ENCODE measurements at regions not wholly inside any gene's neighbourhood (a gene's known extent, or its start where the extent isn't known, plus 50 kb on each side); places are given as distances from the start of the nearest gene placed in this dataset.
"Not testable (repeated sequence)": the region's sequence is repeated elsewhere in the genome, so short reads cannot be mapped to it uniquely, and the experiment has no call there.

GRCh38 chr22:47615051-47615450, 852.6 kb downstream of the TBC1D22A start:
- ChIA-PET CTCF (no interaction called here), POLR2A (no interaction called here)
- no peaks in the 10 kb centered on the region for H3K9me3 ChIP-seq (ENCODE audit: control insufficient read depth, insufficient read depth, low read depth, low read length)
- H3K27me3 ChIP-seq (ENCODE audit: control insufficient read depth, insufficient read depth, low read length) = no peaks in the 10 kb centered on the region
- ATAC-seq (no peak), DNase-seq (ENCODE audit: low read depth, low spot score) (no peak)
- no peak overlapping the region for H3K27ac ChIP-seq (ENCODE audit: low read length)
- no peak for TF ChIP-seq CTCF (IDR thresholded peaks at IDR 0.05)
- no peak for TF ChIP-seq POLR2AphosphoS5 (IDR thresholded peaks at IDR 0.05; ENCODE audit: low read depth, low read length)
- no peak for TF ChIP-seq TCF7L2 (IDR thresholded peaks at IDR 0.05; ENCODE audit: low read depth, low read length)
- no peak for TF ChIP-seq REST (IDR thresholded peaks at IDR 0.05; ENCODE audit: insufficient read depth in 1 of 2, low read depth in 2 of 2, low read length in 1 of 2)
- no peak for TF ChIP-seq SIN3A (IDR thresholded peaks at IDR 0.05; ENCODE audit: borderline replicate concordance, insufficient read depth, low read depth, low read length)
- H3K36me3 ChIP-seq (ENCODE audit: control insufficient read depth, insufficient read depth, low read length) = no peaks in the 10 kb centered on the region
- in situ Hi-C loops (cut with HindIII; ENCODE audit: low pct_unique_long_range_greater_than_20kb, low sequenced_read_pairs) (no loop called here), intact Hi-C loops (cut with micrococcal nuclease; ENCODE audit: unreplicated experiment) (no loop called here)
- no peak overlapping the region for H3K4me3 ChIP-seq (ENCODE audit: low read depth in 2 of 2, low read length in 2 of 2)
- H3K4me1 ChIP-seq (ENCODE audit: control insufficient read depth, insufficient read depth, low read length) = no peaks in the 10 kb centered on the region
- BruUV-seq (replicated peaks) = no TSS peak

GRCh38 chr22:47613606-47614350, 851.3 kb downstream of the TBC1D22A start:
- ChIA-PET POLR2A (no interaction called here), CTCF (no interaction called here)
- intact Hi-C loops (cut with micrococcal nuclease; ENCODE audit: unreplicated experiment) (no loop called here), in situ Hi-C loops (cut with HindIII; ENCODE audit: low pct_unique_long_range_greater_than_20kb, low sequenced_read_pairs) (no loop called here)
- Histone ChIP-seq H3K9me3 (ENCODE audit: control insufficient read depth, insufficient read depth, low read depth, low read length) (no peaks in the 10 kb centered on the region), H3K27ac (ENCODE audit: low read length) (no peak overlapping the region), H3K27me3 (ENCODE audit: control insufficient read depth, insufficient read depth, low read length) (no peaks in the 10 kb centered on the region), H3K36me3 (ENCODE audit: control insufficient read depth, insufficient read depth, low read length) (no peaks in the 10 kb centered on the region), H3K4me1 (ENCODE audit: control insufficient read depth, insufficient read depth, low read length) (no peaks in the 10 kb centered on the region), H3K4me3 (ENCODE audit: low read depth in 2 of 2, low read length in 2 of 2) (no peak overlapping the region)
- DNase-seq (ENCODE audit: low read depth, low spot score) (no peak), ATAC-seq (no peak)
- no peak for TF ChIP-seq REST (IDR thresholded peaks at IDR 0.05; ENCODE audit: insufficient read depth in 1 of 2, low read depth in 2 of 2, low read length in 1 of 2)
- no peak for TF ChIP-seq POLR2AphosphoS5 (IDR thresholded peaks at IDR 0.05; ENCODE audit: low read depth, low read length)
- no peak for TF ChIP-seq SIN3A (IDR thresholded peaks at IDR 0.05; ENCODE audit: borderline replicate concordance, insufficient read depth, low read depth, low read length)
- TF ChIP-seq TCF7L2 (IDR thresholded peaks at IDR 0.05; ENCODE audit: low read depth, low read length) = no peak
- TF ChIP-seq CTCF (IDR thresholded peaks at IDR 0.05) = no peak
- BruUV-seq (replicated peaks) = no TSS peak

DNA sequence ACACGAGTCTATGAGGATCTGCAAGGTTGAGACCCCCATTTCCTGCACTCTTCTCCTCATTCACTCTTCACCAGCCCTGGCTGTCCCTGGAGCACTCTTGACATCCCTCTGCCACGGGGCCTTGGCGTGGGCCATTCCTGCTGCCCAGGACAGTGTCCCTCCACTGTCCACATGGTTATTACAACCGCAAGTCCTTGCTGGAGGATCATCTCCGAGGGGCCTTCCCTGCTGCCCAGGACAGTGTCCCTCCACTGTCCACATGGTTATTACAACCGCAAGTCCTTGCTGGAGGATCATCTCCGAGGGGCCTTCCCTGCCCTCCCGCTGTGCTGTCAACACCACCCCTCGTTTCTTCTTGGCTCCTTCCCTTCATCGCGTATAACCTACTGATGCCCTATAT, 850.7 kb downstream of the TBC1D22A start:
- in situ Hi-C loops (cut with HindIII; ENCODE audit: low pct_unique_long_range_greater_than_20kb, low sequenced_read_pairs); intact Hi-C loops (cut with micrococcal nuclease; ENCODE audit: unreplicated experiment); CTCF ChIA-PET; POLR2A ChIA-PET; H3K4me1 ChIP-seq (ENCODE audit: control insufficient read depth, insufficient read depth, low read length); H3K9me3 ChIP-seq (ENCODE audit: control insufficient read depth, insufficient read depth, low read depth, low read length); H3K27me3 ChIP-seq (ENCODE audit: control insufficient read depth, insufficient read depth, low read length); DNase-seq (ENCODE audit: low read depth, low spot score); BruUV-seq (replicated peaks); H3K27ac ChIP-seq (ENCODE audit: low read length); H3K36me3 ChIP-seq (ENCODE audit: control insufficient read depth, insufficient read depth, low read length); ATAC-seq; H3K4me3 ChIP-seq (ENCODE audit: low read depth in 2 of 2, low read length in 2 of 2): not testable (repeated sequence)

Data from Panc1 (cell line).